Activated naive CD4-positive, alpha-beta T cell treated with anti-CD3 and anti-CD28 coated beads, Interleukin-2, amount 10 ng/mL, durations not matched to agents 7 days and 5 days (primary cell): ENCODE measurements at regions not wholly inside any gene's neighbourhood (a gene's known extent, or its start where the extent isn't known, plus 50 kb on each side); places are given as distances from the start of the nearest gene placed in this dataset.

Experiments used
- CTCF ChIA-PET: fragments of 350-600 bp; sonication (Branson Sonifier 250); formaldehyde crosslinking; loops from one replicate; lab custom pipeline; 2021; ENCODE audit warnings: antibody characterized with exemption; lab: Charles Lee
- DNase-seq: peaks from one replicate; pipeline ENCODE4 v3.0.0-alpha.2; 2020
- H3K27ac Mint-ChIP-seq: one replicate; pipeline ENCODE4 v1.8.0; 2021; ENCODE audit warnings: mild to moderate bottlenecking, moderate library complexity, mixed read lengths
- H3K27me3 Mint-ChIP-seq: one replicate; pipeline ENCODE4 v1.8.0; 2021; ENCODE audit warnings: mild to moderate bottlenecking, mixed read lengths
- H3K36me3 Mint-ChIP-seq: one replicate; pipeline ENCODE4 v1.8.0; 2021; ENCODE audit warnings: mixed read lengths
- H3K4me1 Mint-ChIP-seq: one replicate; pipeline ENCODE4 v1.8.0; 2021; ENCODE audit warnings: mixed read lengths
- H3K4me3 Mint-ChIP-seq: one replicate; pipeline ENCODE4 v1.8.0; 2021; ENCODE audit warnings: mild to moderate bottlenecking, moderate library complexity, mixed read lengths
- H3K9me3 Mint-ChIP-seq: one replicate; pipeline ENCODE4 v1.8.0; 2021; ENCODE audit warnings: mixed read lengths

DNA sequence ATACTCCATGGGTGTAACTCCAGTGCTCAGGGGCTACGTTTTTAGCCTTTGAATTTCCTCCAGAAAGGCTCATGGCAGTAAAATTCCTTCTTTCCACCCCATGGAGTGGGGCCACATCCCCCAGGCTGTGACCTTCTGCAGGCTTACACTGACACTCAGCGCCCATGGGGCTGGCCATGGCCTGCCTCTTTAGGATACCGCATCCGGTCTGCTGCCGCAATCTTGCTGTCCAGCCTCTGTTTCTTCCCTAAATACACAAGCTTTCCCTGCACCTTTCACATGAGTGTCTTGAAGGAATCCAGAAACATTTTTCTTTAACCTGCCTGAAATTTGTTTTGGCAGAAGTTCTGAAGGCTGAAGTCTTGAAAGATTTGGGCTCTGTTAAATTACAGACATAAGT, 170.5 kb downstream of the NTMT2 start:
- H3K36me3 Mint-ChIP-seq = no peaks in the 10 kb centered on the region
- H3K9me3 Mint-ChIP-seq = no peaks in the 10 kb centered on the region
- no peak for DNase-seq
- CTCF ChIA-PET = no interaction called here
- no peak overlapping the region for H3K4me3 Mint-ChIP-seq
- H3K4me1 Mint-ChIP-seq = no peaks in the 10 kb centered on the region
- H3K27ac Mint-ChIP-seq = no peak overlapping the region
- no peaks in the 10 kb centered on the region for H3K27me3 Mint-ChIP-seq

DNA sequence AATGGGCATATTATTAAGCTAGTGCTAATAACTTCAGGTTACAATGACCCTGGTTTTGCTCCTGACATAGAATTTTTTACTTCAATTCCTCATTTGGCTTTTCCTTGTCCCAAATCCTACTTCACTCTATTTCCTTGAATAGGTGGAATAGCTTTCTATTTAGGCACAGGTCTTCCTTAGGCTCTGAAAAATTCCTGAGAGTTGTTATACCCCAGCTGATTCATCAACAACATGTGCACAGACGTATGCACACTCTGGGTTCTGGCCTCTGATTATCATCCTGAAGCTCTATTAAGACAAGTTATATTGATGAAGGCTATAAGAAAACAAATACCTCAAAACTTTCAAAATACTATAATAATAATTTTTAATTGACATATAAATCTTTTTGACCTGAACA, 172.4 kb downstream of the NTMT2 start:
- Mint-ChIP-seq H3K27me3 (no peaks in the 10 kb centered on the region), H3K4me1 (no peaks in the 10 kb centered on the region), H3K36me3 (no peaks in the 10 kb centered on the region), H3K4me3 (no peak overlapping the region), H3K27ac (no peak overlapping the region), H3K9me3 (no peaks in the 10 kb centered on the region)
- CTCF ChIA-PET = no interaction called here
- DNase-seq = no peak

DNA sequence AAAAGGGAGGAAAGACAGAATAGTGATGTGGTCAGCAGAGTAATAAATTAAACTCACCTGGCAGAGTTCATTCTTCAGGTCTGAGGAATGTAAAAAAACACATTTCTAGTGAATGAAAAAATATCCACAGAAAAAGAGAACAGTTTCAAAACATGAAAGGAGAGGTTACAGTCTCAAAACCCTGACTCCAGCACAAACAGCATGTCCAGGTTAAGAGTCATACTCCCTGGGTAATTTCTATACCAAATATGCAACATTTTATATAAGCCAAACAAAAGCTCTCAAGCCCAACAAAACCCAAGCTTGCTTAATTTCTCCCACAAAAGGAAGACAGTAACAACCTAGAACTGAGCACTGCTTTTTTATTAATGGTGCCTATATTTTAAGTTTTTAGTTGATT, 173.0 kb downstream of the NTMT2 start:
- no peak for DNase-seq
- no peaks in the 10 kb centered on the region for H3K36me3 Mint-ChIP-seq
- no peaks in the 10 kb centered on the region for H3K4me1 Mint-ChIP-seq
- H3K9me3 Mint-ChIP-seq = no peaks in the 10 kb centered on the region
- no peak overlapping the region for H3K27ac Mint-ChIP-seq
- no peaks in the 10 kb centered on the region for H3K27me3 Mint-ChIP-seq
- no peak overlapping the region for H3K4me3 Mint-ChIP-seq
- CTCF ChIA-PET = no interaction called here

DNA sequence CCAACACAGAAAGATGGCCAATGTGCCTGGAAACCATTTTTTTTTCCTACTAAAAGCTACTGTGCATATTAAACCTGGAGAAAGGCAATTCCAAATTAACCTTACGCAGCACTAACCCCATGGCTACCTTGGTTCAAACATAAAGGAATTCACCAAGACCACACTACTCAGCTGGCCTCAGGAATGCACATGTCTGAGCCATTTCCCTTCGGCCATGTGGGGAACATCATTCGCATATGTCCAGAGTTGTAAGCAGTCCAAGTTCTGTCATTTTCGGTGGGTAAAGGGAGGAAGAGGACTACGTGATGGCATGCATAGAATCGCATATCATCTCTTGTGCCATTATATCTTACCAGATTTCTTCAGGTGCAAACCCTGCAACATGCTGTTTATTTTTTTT, 175.4 kb downstream of the NTMT2 start:
- H3K4me1 Mint-ChIP-seq = no peaks in the 10 kb centered on the region
- CTCF ChIA-PET = no interaction called here
- H3K9me3 Mint-ChIP-seq = no peaks in the 10 kb centered on the region
- H3K4me3 Mint-ChIP-seq = no peak overlapping the region
- H3K27ac Mint-ChIP-seq = no peak overlapping the region
- H3K36me3 Mint-ChIP-seq = no peaks in the 10 kb centered on the region
- no peaks in the 10 kb centered on the region for H3K27me3 Mint-ChIP-seq
- no peak for DNase-seq

DNA sequence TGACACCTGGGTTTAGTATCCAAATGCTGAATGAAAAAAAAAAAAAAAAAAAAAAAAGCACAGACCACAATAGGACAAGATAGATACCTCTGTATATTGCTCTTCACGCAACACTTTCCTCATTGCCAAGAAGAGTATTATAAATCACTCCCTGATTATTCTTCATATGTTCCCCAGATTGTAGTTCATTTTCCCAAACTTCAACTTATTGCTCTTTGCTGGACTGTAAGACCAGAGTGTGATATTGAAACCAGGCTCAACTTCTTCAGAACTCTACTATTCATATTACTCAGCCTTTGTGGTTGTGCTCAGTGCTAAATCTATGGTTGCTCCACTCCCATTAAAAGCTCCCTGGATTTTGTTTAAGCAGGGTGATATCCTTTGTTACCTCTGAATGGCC, 180.4 kb downstream of the NTMT2 start:
- CTCF ChIA-PET = no interaction called here
- H3K4me1 Mint-ChIP-seq = no peaks in the 10 kb centered on the region
- no peak overlapping the region for H3K4me3 Mint-ChIP-seq
- no peak overlapping the region for H3K27ac Mint-ChIP-seq
- no peaks in the 10 kb centered on the region for H3K27me3 Mint-ChIP-seq
- H3K9me3 Mint-ChIP-seq = no peaks in the 10 kb centered on the region
- H3K36me3 Mint-ChIP-seq = no peaks in the 10 kb centered on the region
- DNase-seq = no peak

DNA sequence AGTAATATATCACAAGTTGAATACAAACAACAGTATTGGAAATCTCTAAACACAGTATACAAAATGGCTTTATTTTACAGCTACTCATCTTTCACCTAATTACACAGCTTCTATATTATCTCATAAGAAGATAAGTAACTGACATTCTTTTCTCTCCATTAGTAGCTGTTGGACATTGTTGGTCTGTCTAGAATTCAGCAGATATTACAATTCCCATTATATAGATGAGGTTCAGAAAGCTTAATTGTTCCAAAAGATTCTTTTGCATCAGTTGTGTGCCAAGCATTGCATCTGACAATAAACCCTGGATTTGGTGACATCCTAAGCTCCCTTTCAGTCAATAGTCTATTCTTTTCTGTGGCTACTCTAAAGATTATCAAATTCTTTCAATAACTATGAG, 187.0 kb downstream of the NTMT2 start:
- Mint-ChIP-seq H3K4me3 (no peak overlapping the region), H3K36me3 (no peaks in the 10 kb centered on the region), H3K27ac (no peak overlapping the region), H3K27me3 (no peaks in the 10 kb centered on the region), H3K9me3 (no peaks in the 10 kb centered on the region), H3K4me1 (no peaks in the 10 kb centered on the region)
- no peak for DNase-seq
- CTCF ChIA-PET = no interaction called here

DNA sequence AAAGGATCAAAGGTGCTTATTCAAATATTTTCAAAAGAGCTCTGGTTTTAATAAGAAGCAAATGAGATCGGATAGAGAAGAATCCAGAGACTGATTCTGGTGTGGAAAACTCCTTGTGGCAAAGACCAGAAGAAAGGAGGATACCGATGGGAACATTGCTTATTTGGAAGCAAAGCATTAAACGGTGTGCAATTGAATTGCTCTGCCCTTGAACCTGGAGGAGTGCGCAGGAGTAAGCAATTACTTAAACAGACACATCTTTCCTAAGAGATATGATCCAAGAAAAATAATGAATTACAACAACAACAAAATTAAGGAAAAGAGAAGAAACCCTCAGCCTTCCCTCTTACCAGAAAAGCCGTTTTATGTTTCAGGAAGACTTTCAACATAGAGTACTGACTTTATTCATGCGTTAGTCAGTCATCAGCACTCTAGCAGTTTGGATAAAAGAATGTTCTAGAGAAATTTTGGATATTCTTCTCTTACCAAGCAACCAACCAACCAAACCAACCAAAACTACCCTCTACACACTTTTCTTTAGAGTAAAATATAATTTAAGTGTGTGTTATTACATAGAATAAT, 191.7 kb downstream of the NTMT2 start:
- no peaks in the 10 kb centered on the region for H3K36me3 Mint-ChIP-seq
- H3K4me1 Mint-ChIP-seq = no peaks in the 10 kb centered on the region
- H3K27me3 Mint-ChIP-seq = no peaks in the 10 kb centered on the region
- H3K9me3 Mint-ChIP-seq = no peaks in the 10 kb centered on the region
- CTCF ChIA-PET = no interaction called here
- DNase-seq = no peak
- H3K4me3 Mint-ChIP-seq = no peak overlapping the region
- H3K27ac Mint-ChIP-seq = no peak overlapping the region

DNA sequence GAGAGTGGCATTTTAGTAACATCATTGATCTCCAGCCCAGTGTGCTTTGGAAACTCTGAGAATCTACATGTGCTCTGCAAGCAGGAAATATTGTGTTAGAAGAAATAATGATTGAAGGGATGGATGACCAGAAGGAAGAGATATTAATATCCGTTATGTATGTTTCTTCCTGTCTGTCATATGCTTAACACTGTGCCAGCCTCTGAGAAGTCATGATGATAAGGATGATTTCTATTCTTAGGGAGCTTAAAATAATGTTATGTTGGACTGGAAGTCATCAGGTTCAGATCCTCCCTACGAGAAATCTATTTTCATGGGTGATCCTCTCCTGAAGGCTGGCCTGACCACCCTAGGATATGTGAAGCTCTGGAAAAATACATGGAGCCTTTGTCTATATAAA, 192.4 kb upstream of the GORAB start:
- DNase-seq = no peak
- Mint-ChIP-seq H3K27me3 (no peaks in the 10 kb centered on the region), H3K4me1 (no peaks in the 10 kb centered on the region), H3K27ac (no peak overlapping the region), H3K4me3 (no peak overlapping the region), H3K36me3 (no peaks in the 10 kb centered on the region), H3K9me3 (no peaks in the 10 kb centered on the region)
- CTCF ChIA-PET = no interaction called here

DNA sequence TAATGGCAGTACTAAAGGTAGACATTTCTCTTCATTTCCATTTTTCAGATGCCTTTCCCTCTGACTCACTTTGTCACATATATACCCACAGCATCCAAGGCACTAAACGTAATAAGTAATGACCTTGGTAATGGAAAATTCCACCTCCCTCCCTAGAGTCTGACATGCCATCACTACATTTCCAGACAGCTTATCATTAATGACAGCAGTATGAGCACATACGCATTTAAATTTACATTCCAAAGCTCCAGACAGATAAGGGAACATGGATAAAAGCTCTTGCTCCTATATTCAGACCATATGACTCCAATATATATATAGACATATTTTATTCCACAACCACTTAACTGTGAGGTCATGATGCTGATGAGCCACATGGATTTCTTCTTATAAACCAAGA, 191.7 kb upstream of the GORAB start:
- Mint-ChIP-seq H3K4me3 (no peak overlapping the region), H3K36me3 (no peaks in the 10 kb centered on the region), H3K4me1 (no peaks in the 10 kb centered on the region), H3K9me3 (no peaks in the 10 kb centered on the region), H3K27me3 (no peaks in the 10 kb centered on the region), H3K27ac (no peak overlapping the region)
- DNase-seq = no peak
- CTCF ChIA-PET = no interaction called here

DNA sequence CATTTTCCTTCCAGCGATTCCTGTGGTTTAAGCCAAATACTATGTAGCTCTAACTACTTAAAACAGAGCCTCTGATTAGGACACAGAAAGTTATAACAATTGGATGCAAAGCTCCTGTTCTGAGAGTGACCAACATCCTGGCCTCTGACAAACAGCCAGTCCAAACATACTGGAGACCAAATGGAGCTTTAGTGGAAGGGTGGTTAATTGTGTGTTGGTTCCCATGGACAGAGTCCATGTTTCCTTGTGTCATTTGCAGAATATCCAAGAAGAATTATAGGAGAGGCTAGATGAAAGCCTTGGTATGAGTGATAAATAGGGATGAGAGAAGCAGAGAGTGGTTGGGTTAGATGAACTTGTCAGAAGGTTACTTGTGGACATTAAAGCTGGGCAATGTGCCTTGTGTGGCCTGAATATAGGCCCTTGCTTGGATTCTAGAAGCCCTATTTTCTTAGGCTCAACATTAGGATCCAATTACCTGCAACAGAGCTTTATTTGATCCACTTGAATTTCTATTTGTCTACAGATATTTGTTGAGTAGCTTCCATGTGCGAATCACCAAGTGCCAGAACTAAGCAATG, 180.5 kb upstream of the GORAB start:
- H3K4me3 Mint-ChIP-seq = no peak overlapping the region
- CTCF ChIA-PET = no interaction called here
- no peaks in the 10 kb centered on the region for H3K27me3 Mint-ChIP-seq
- no peaks in the 10 kb centered on the region for H3K9me3 Mint-ChIP-seq
- no peak overlapping the region for H3K27ac Mint-ChIP-seq
- H3K36me3 Mint-ChIP-seq = no peaks in the 10 kb centered on the region
- no peak for DNase-seq
- H3K4me1 Mint-ChIP-seq = no peaks in the 10 kb centered on the region

DNA sequence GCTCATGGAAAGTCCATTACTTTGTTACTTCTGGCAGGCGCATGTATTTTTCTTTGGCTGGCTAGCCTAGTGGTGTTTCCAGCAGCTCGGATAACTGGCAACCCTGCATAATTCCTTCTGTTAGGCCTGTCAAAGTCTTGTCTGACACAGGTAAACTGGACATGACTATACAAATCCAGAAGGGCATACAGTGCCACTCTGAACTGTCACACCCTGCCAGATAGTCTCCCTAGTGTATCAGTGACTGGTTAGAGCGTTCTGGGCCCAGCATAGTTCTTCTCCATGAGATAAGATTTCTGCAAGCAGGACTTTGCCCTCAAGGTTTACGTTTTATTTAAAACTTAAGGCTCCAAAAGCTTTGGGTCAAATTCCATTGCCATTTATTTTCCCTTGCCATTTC, 177.7 kb upstream of the GORAB start:
- H3K4me1 Mint-ChIP-seq = no peaks in the 10 kb centered on the region
- H3K27me3 Mint-ChIP-seq = no peaks in the 10 kb centered on the region
- no peak for DNase-seq
- CTCF ChIA-PET = no interaction called here
- H3K4me3 Mint-ChIP-seq = no peak overlapping the region
- no peaks in the 10 kb centered on the region for H3K36me3 Mint-ChIP-seq
- no peak overlapping the region for H3K27ac Mint-ChIP-seq
- H3K9me3 Mint-ChIP-seq = no peaks in the 10 kb centered on the region

DNA sequence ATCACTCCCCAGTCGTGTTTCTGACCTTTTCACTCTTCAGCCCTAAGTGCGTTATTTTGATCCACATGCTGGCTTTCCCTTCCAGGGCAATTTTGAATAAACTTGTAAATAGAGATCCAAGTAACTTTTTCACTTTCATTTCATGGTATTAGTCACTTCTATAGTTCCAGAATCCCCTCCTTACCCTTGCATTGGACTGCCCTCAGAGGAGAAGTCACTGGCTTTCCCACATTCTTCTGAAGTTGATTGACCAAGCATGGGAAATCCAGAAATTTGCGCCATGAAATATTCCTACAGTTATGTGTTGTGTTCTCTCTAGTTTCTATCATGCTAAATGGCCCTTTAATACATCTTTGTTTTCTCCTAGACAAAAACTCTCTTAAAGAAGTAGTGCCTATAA, 177.3 kb upstream of the GORAB start:
- DNase-seq = no peak
- no peaks in the 10 kb centered on the region for H3K27me3 Mint-ChIP-seq
- H3K4me1 Mint-ChIP-seq = no peaks in the 10 kb centered on the region
- H3K9me3 Mint-ChIP-seq = no peaks in the 10 kb centered on the region
- H3K36me3 Mint-ChIP-seq = no peaks in the 10 kb centered on the region
- H3K4me3 Mint-ChIP-seq = no peak overlapping the region
- H3K27ac Mint-ChIP-seq = no peak overlapping the region
- CTCF ChIA-PET = no interaction called here

DNA sequence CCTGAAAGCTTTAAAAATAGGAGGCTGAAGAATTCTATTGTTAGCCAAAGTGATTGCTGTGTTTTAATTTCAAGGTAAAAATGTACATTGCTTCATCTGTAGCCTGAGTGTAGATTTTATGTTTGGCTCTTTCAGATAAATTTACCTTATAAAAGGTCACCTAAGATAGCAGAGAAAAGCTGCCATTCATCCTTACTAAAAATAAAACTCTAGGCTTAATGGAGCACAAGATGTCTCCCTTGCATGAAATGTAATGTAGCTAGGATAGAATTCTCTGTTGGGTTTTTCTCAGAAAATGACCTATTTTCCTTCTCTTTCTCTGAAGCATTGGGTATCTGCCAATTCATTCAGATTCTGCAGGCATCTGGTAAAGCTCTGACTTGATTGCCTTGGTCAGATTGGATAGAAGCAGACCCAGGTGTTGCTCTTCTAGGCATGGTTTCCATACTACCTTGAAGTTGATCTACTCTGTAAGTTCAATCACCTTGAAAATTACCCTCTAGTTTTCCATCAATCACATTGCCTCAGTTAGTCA, 176.6 kb upstream of the GORAB start:
- Mint-ChIP-seq H3K4me3 (no peak overlapping the region), H3K27me3 (no peaks in the 10 kb centered on the region), H3K4me1 (no peaks in the 10 kb centered on the region), H3K27ac (no peak overlapping the region), H3K9me3 (no peaks in the 10 kb centered on the region), H3K36me3 (no peaks in the 10 kb centered on the region)
- no peak for DNase-seq
- CTCF ChIA-PET = no interaction called here

DNA sequence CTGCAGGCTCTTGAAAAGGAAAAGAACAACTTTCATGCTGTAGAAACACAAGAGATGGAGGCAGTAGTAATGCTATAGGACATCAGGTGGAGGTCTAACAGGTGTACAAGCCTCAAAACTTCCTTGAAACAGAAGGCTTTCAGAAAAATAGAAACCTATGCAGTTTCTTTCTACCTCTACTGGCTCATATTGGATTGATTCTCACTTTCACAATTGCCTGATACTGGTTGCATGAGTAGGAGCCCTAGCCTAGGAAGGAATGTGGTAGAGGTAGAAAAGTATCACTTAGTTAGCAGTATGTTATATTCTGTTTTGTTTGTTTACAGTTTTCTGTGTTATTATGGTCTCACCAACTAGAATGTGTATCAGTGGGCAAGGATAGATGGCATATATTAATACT, 175.4 kb upstream of the GORAB start:
- Mint-ChIP-seq H3K4me1 (no peaks in the 10 kb centered on the region), H3K36me3 (no peaks in the 10 kb centered on the region), H3K27ac (no peak overlapping the region), H3K27me3 (no peaks in the 10 kb centered on the region), H3K9me3 (no peaks in the 10 kb centered on the region), H3K4me3 (no peak overlapping the region)
- CTCF ChIA-PET = no interaction called here
- no peak for DNase-seq

DNA sequence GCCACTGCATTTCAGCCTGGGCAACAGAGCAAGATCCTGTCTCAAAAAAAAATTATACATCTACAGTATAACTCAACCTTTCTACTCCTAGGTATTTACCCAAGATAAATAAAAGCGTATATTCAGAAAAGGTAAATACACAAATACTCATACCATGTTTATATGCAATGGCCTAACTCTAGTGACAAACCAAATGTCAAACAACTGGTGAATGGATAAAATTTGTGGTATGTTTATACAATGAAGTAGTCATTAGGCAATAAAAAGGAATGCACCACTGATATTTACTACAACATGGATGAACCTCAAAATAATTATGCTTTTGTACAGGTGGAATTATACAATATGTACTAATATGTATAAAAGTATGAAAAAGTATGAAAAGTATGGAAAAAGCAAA, 174.2 kb upstream of the GORAB start:
- Mint-ChIP-seq H3K9me3 (no peaks in the 10 kb centered on the region), H3K27ac (no peak overlapping the region), H3K27me3 (no peaks in the 10 kb centered on the region), H3K36me3 (no peaks in the 10 kb centered on the region), H3K4me3 (no peak overlapping the region), H3K4me1 (no peaks in the 10 kb centered on the region)
- DNase-seq = no peak
- CTCF ChIA-PET = no interaction called here

DNA sequence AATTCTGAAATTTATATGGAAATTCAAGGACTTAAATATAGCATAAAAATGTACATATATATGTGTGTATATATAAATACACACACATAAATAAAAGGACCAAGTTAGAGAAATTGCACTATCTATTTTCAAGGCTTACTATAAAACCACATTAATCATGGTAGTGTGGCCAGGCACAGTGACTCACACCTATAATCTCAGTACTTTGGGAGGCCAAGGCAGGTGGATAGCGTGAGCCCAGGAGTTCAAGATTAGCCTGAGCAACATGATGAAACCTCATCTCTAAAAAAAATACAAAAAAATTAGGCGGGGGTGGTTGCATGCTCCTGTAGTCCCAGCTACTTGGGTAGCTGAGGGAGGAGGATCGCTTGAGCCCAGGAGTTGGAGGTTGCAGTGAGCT, 171.4 kb upstream of the GORAB start:
- H3K9me3 Mint-ChIP-seq = no peaks in the 10 kb centered on the region
- CTCF ChIA-PET = no interaction called here
- DNase-seq = no peak
- no peaks in the 10 kb centered on the region for H3K36me3 Mint-ChIP-seq
- no peak overlapping the region for H3K4me3 Mint-ChIP-seq
- H3K4me1 Mint-ChIP-seq = no peaks in the 10 kb centered on the region
- H3K27me3 Mint-ChIP-seq = no peaks in the 10 kb centered on the region
- H3K27ac Mint-ChIP-seq = no peak overlapping the region
